A673 (cell line): ENCODE measurements at regions not wholly inside any gene's neighbourhood (a gene's known extent, or its start where the extent isn't known, plus 50 kb on each side); places are given as distances from the start of the nearest gene placed in this dataset.

ENCODE experiments used
- BruUV-seq: library from RNA; stranded (reverse); fragments of 400-500 nt; replicated peaks from 2 replicates; lab custom pipeline; 2021; lab: Mats Ljungman, UMichigan
- CTCF ChIA-PET: fragments of 300-600 bp; sonication (Branson Sonifier 250); formaldehyde crosslinking; loops from one replicate; lab custom pipeline; 2022; ENCODE audit warnings: antibody characterized with exemption; lab: Charles Lee
- POLR2A ChIA-PET: fragments of 300-600 bp; sonication (Branson Sonifier 250); formaldehyde crosslinking; loops from one replicate; lab custom pipeline; 2022; ENCODE audit warnings: antibody characterized with exemption; ENCODE audit not compliant: low non-redundant PET; lab: Charles Lee
- DNase-seq: peaks from one replicate; pipeline ENCODE4 v3.0.0-alpha.2; 2015; ENCODE audit warnings: low spot score
- H3K27ac ChIP-seq: fragments of 200-600 bp; sonication (generic); 2 replicates; pipeline ENCODE4 v1.5.1; 2016; ENCODE audit warnings: mixed run types, low read depth, mild to moderate bottlenecking, mixed read lengths, antibody characterized with exemption, low read length; ENCODE audit not compliant: poor library complexity, severe bottlenecking
- H3K27me3 ChIP-seq: fragments of 200-600 bp; sonication (generic); replicated peaks from 2 replicates; pipeline ENCODE4 v1.6.1; 2017; ENCODE audit warnings: mixed run types, low read depth, mild to moderate bottlenecking, mixed read lengths, antibody characterized with exemption, low read length; ENCODE audit not compliant: insufficient read depth, poor library complexity
- H3K36me3 ChIP-seq: fragments of 200-600 bp; sonication (generic); 2 replicates; pipeline ENCODE4 v1.6.1; 2016; ENCODE audit warnings: mixed run types, mild to moderate bottlenecking, mixed read lengths, antibody characterized with exemption, low read length; ENCODE audit not compliant: insufficient read depth, poor library complexity, severe bottlenecking
- H3K4me1 ChIP-seq: fragments of 200-600 bp; sonication (generic); 2 replicates; pipeline ENCODE4 v1.6.1; 2017; ENCODE audit warnings: mixed run types, mild to moderate bottlenecking, mixed read lengths, antibody characterized with exemption, low read length; ENCODE audit not compliant: insufficient read depth, poor library complexity, severe bottlenecking
- H3K4me3 ChIP-seq: fragments of 200-600 bp; sonication (generic); 2 replicates; pipeline ENCODE4 v1.5.1; 2016; ENCODE audit warnings: low read depth, mixed run types, mild to moderate bottlenecking, mixed read lengths, low read length; ENCODE audit not compliant: poor library complexity, severe bottlenecking
- H3K9me3 ChIP-seq: fragments of 200-600 bp; sonication (generic); 2 replicates; pipeline ENCODE4 v1.6.1; 2016; ENCODE audit warnings: mixed run types, low read depth, mild to moderate bottlenecking, mixed read lengths, antibody characterized with exemption, low read length; ENCODE audit not compliant: poor library complexity, severe bottlenecking
- CTCF ChIP-seq: fragments of 300-800, 200-600 bp; sonication (generic); conservative IDR thresholded peaks from 2 replicates; pipeline ENCODE4 v1.5.1; 2017; ENCODE audit warnings: low read depth, mild to moderate bottlenecking, antibody characterized with exemption, low read length, moderate library complexity, mixed read lengths
- EZH2 ChIP-seq: fragments of 200-600 bp; sonication (generic); IDR thresholded peaks from 2 replicates; pipeline ENCODE4 v1.6.1; 2017; ENCODE audit warnings: borderline replicate concordance, low read depth, mild to moderate bottlenecking, mixed read lengths, antibody characterized with exemption, low read length; ENCODE audit not compliant: poor library complexity, severe bottlenecking
- intact Hi-C: fragments of 100-400 bp; cut with micrococcal nuclease; formaldehyde crosslinking; loops from one replicate; pipeline ENCODE4 v1.10.0; 2022; ENCODE audit not compliant: unreplicated experiment

GRCh38 chr7:89777499-89777898 lies 376.8 kb upstream of the STEAP1 start:
- ChIA-PET POLR2A (no interaction called here), CTCF (no interaction called here)
- Histone ChIP-seq H3K27ac (no peak overlapping the region), H3K27me3 (peaks cover 9% of the 10 kb centered on the region), H3K36me3 (no peaks in the 10 kb centered on the region), H3K9me3 (no peaks in the 10 kb centered on the region), H3K4me1 (no peaks in the 10 kb centered on the region), H3K4me3 (no peak overlapping the region)
- no peak for TF ChIP-seq EZH2
- no peak for TF ChIP-seq CTCF
- no peak for DNase-seq
- intact Hi-C loops: no loop called here
- no TSS peak for BruUV-seq

- CTCF ChIA-PET: no interaction called here
- H3K36me3 ChIP-seq: no peaks in the 10 kb centered on the region
- BruUV-seq: no TSS peak
These were observed 374.0 kb upstream of the STEAP1 start for GRCh38 chr7:89780291-89780690.

GRCh38 chr7:89796481-89796880 lies 357.8 kb upstream of the STEAP1 start:
- Histone ChIP-seq H3K4me1 (no peaks in the 10 kb centered on the region), H3K27ac (no peak overlapping the region), H3K27me3 (no peaks in the 10 kb centered on the region), H3K4me3 (no peak overlapping the region), H3K9me3 (no peaks in the 10 kb centered on the region), H3K36me3 (no peaks in the 10 kb centered on the region)
- TF ChIP-seq CTCF (no peak), EZH2 (no peak)
- no TSS peak for BruUV-seq
- ChIA-PET POLR2A (no interaction called here), CTCF (no interaction called here)
- no peak for DNase-seq
- intact Hi-C loops: no loop called here

More at GRCh38 chr7:89780291-89780690, 374.0 kb upstream of the STEAP1 start:
- no peak overlapping the region for H3K4me3 ChIP-seq
- TF ChIP-seq CTCF (no peak), EZH2 (no peak)
- intact Hi-C loops: no loop called here
- POLR2A ChIA-PET: no interaction called here
- H3K27ac ChIP-seq: no peak overlapping the region
- peaks cover 13% of the 10 kb centered on the region for H3K27me3 ChIP-seq
- DNase-seq: no peak
- no peaks in the 10 kb centered on the region for H3K4me1 ChIP-seq
- H3K9me3 ChIP-seq: no peaks in the 10 kb centered on the region
